ENCODE measurements at regions not wholly inside any gene's neighbourhood (a gene's known extent, or its start where the extent isn't known, plus 50 kb on each side); places are given as distances from the start of the nearest gene placed in this dataset.

DNA sequence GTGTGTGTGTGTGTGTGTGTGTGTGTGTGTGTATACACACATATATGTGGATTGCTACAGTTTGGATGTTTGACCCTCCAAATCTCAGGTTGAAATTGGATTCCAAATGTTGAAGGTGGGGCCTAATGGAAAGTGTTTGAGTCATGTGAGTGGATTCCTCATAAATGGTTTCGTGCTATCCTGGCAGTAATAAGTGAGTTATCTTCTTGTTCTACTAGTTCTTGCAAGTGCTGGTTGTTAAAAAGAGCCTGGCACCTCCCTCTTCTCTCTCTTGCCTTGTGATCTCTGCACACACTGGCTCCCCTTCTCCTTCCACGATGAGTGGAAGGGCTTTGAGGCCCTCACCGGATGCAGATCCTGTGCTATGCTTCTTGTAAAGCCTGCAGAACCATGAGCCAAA, 344.1 kb downstream of the SH2D1A start:
- intact Hi-C loops (cut with DNase I, micrococcal nuclease) = no loop called here
- H3K36me3 ChIP-seq (ENCODE audit: insufficient read depth, low read length) = no peaks in the 10 kb centered on the region

GRCh38 chrX:124699876-124700275, 353.5 kb downstream of the SH2D1A start:
- TF ChIP-seq CTCF (IDR thresholded peaks at IDR 0.05) = no peak
- Histone ChIP-seq H3K4me3 (ENCODE audit: low read length) (no peak overlapping the region), H3K9me3 (ENCODE audit: control insufficient read depth in 1 of 2, insufficient read depth in 1 of 2, low read length in 2 of 2) (no peaks in the 10 kb centered on the region), H3K36me3 (ENCODE audit: insufficient read depth, low read length) (no peaks in the 10 kb centered on the region), H3K27ac (ENCODE audit: low read depth in 1 of 2, low read length in 2 of 2) (no peak overlapping the region), H3K4me1 (ENCODE audit: insufficient read depth, low read length) (no peaks in the 10 kb centered on the region), H3K27me3 (ENCODE audit: control insufficient read depth in 1 of 2, insufficient read depth in 2 of 2, low read length in 2 of 2) (no peaks in the 10 kb centered on the region)
- Mint-ChIP-seq H3K27me3 (no peaks in the 10 kb centered on the region), H3K36me3 (ENCODE audit: low read depth) (peaks cover 3% of the 10 kb centered on the region), H3K4me1 (ENCODE audit: low read depth) (peaks cover 3% of the 10 kb centered on the region), H3K27ac (no peak overlapping the region), H3K4me3 (no peak overlapping the region), H3K9me3 (no peaks in the 10 kb centered on the region)
- ChIA-PET POLR2A (interaction anchor here (1.8 kb wide), 1 partner anchor 38 kb away, joined by 4 read pairs; no protein-coding TSS in a partner anchor), CTCF (no interaction called here)
- intact Hi-C loops (cut with DNase I, micrococcal nuclease) = no loop called here
- ATAC-seq (ENCODE audit: poor library complexity) (no peak), DNase-seq (no peak)

More for the DNA sequence above, 344.1 kb downstream of the SH2D1A start:
- Mint-ChIP-seq H3K4me3 (no peak overlapping the region), H3K27ac (no peak overlapping the region), H3K27me3 (no peaks in the 10 kb centered on the region), H3K9me3 (no peaks in the 10 kb centered on the region), H3K36me3 (ENCODE audit: low read depth) (peaks cover 9% of the 10 kb centered on the region), H3K4me1 (ENCODE audit: low read depth) (no peaks in the 10 kb centered on the region)
- no peaks in the 10 kb centered on the region for H3K4me1 ChIP-seq (ENCODE audit: insufficient read depth, low read length)
- DNase-seq (no peak), ATAC-seq (ENCODE audit: poor library complexity) (no peak)
- no peak overlapping the region for H3K4me3 ChIP-seq (ENCODE audit: low read length)
- H3K27ac ChIP-seq (ENCODE audit: low read depth in 1 of 2, low read length in 2 of 2) = no peak overlapping the region
- no peaks in the 10 kb centered on the region for H3K27me3 ChIP-seq (ENCODE audit: control insufficient read depth in 1 of 2, insufficient read depth in 2 of 2, low read length in 2 of 2)
- ChIA-PET CTCF (no interaction called here), POLR2A (no interaction called here)
- TF ChIP-seq CTCF (IDR thresholded peaks at IDR 0.05) = no peak
- H3K9me3 ChIP-seq (ENCODE audit: control insufficient read depth in 1 of 2, insufficient read depth in 1 of 2, low read length in 2 of 2) = peaks cover 0 to 3% of the 10 kb centered on the region in 2 experiments

DNA sequence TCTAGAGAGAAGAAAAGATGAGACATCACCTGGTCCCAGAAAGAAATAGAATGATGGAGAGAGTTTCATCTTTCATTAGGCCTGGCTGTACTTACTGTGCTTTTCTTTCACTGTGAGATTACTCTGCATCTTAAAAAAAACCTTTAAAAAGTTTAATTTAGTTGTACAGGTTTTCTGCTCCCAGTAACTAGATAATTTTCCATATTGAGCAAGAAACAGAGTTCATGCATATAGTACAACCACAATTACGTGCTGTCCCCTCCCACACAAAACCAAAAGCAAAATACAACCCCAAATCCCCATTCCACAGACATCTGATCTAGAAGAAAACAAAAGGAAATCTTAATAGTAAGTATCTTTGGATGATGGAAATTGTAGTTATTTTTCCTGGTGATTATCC, 371.2 kb downstream of the SH2D1A start:
- Mint-ChIP-seq H3K9me3 (no peaks in the 10 kb centered on the region), H3K27ac (peak overlapping the region; percentile 70), H3K4me3 (peak overlapping the region; percentile 47), H3K27me3 (no peaks in the 10 kb centered on the region), H3K36me3 (ENCODE audit: low read depth) (peaks cover 3% of the 10 kb centered on the region), H3K4me1 (ENCODE audit: low read depth) (peaks cover 26% of the 10 kb centered on the region)
- CTCF ChIA-PET = no interaction called here
- no peak for DNase-seq
- no peak for TF ChIP-seq CTCF (IDR thresholded peaks at IDR 0.05)
- ATAC-seq (ENCODE audit: poor library complexity) = no peak
- Histone ChIP-seq H3K27ac (ENCODE audit: low read depth in 1 of 2, low read length in 2 of 2) (no peak overlapping the region), H3K27me3 (ENCODE audit: control insufficient read depth in 1 of 2, insufficient read depth in 2 of 2, low read length in 2 of 2) (no peaks in the 10 kb centered on the region), H3K36me3 (ENCODE audit: insufficient read depth, low read length) (no peaks in the 10 kb centered on the region), H3K9me3 (ENCODE audit: control insufficient read depth in 1 of 2, insufficient read depth in 1 of 2, low read length in 2 of 2) (no peaks in the 10 kb centered on the region), H3K4me3 (ENCODE audit: low read length) (no peak overlapping the region), H3K4me1 (ENCODE audit: insufficient read depth, low read length) (no peaks in the 10 kb centered on the region)
- POLR2A ChIA-PET = no interaction called here
- intact Hi-C loops (cut with DNase I, micrococcal nuclease) = no loop called here
